ENCODE measurements at regions not wholly inside any gene's neighbourhood (a gene's known extent, or its start where the extent isn't known, plus 50 kb on each side); places are given as distances from the start of the nearest gene placed in this dataset.

GRCh38 chr18:40841063-40841462 is 1114.0 kb upstream of the PIK3C3 start:
- no peak for DNase-seq
- Histone ChIP-seq H3K4me3 (no peak overlapping the region), H3K36me3 (ENCODE audit: low read depth, missing control alignments) (no peaks in the 10 kb centered on the region), H3K27ac (no peak overlapping the region), H3K4me1 (peaks cover 7% of the 10 kb centered on the region), H3K27me3 (no peaks in the 10 kb centered on the region), H3K9me3 (no peaks in the 10 kb centered on the region)
- intact Hi-C loops (cut with DNase I; ENCODE audit: low total_unique reads) = no loop called here
- WGBS, 2 donors = 85 to 89% methylated on average over 3 of the region's 3 CpGs
- TF ChIP-seq CTCF (IDR thresholded peaks at IDR 0.05) (no peak), POLR2A (IDR thresholded peaks at IDR 0.05) (no peak)

GRCh38 chr18:40832362-40832761 is 1122.7 kb upstream of the PIK3C3 start:
- peaks cover 7% of the 10 kb centered on the region for H3K4me1 ChIP-seq
- no peaks in the 10 kb centered on the region for H3K27me3 ChIP-seq
- H3K9me3 ChIP-seq = no peaks in the 10 kb centered on the region
- intact Hi-C loops (cut with DNase I; ENCODE audit: low total_unique reads) = no loop called here
- no peaks in the 10 kb centered on the region for H3K36me3 ChIP-seq (ENCODE audit: low read depth, missing control alignments)
- no peak overlapping the region for H3K4me3 ChIP-seq
- 56 to 77% methylated on average over 3 of the region's 3 CpGs for WGBS, 2 donors
- DNase-seq = no peak
- no peak overlapping the region for H3K27ac ChIP-seq
- TF ChIP-seq POLR2A (IDR thresholded peaks at IDR 0.05) = no peak
- no peak for TF ChIP-seq CTCF (IDR thresholded peaks at IDR 0.05)

- TF ChIP-seq CTCF (IDR thresholded peaks at IDR 0.05) (no peak), POLR2A (IDR thresholded peaks at IDR 0.05) (no peak)
- Histone ChIP-seq H3K27ac (no peak overlapping the region), H3K4me1 (no peaks in the 10 kb centered on the region), H3K36me3 (ENCODE audit: low read depth, missing control alignments) (no peaks in the 10 kb centered on the region), H3K27me3 (no peaks in the 10 kb centered on the region), H3K4me3 (no peak overlapping the region), H3K9me3 (no peaks in the 10 kb centered on the region)
- 85 to 94% methylated on average over 1 of the region's 1 CpG for WGBS, 2 donors
- no peak for DNase-seq
- intact Hi-C loops (cut with DNase I; ENCODE audit: low total_unique reads) = no loop called here
These were observed 1130.7 kb upstream of the PIK3C3 start for GRCh38 chr18:40824291-40824690.

GRCh38 chr18:40821596-40822243 is 1133.3 kb upstream of the PIK3C3 start:
- Histone ChIP-seq H3K4me1 (no peaks in the 10 kb centered on the region), H3K9me3 (no peaks in the 10 kb centered on the region), H3K27ac (no peak overlapping the region), H3K36me3 (ENCODE audit: low read depth, missing control alignments) (no peaks in the 10 kb centered on the region), H3K27me3 (no peaks in the 10 kb centered on the region), H3K4me3 (no peak overlapping the region)
- no peak for DNase-seq
- 83 to 94% methylated on average over 4 to 6 of the region's 6 CpGs for WGBS, 2 donors
- intact Hi-C loops (cut with DNase I; ENCODE audit: low total_unique reads) = no loop called here
- TF ChIP-seq POLR2A (IDR thresholded peaks at IDR 0.05) = no peak
- no peak for TF ChIP-seq CTCF (IDR thresholded peaks at IDR 0.05)

- H3K27me3 ChIP-seq = no peaks in the 10 kb centered on the region
- no peak for DNase-seq
- H3K27ac ChIP-seq = no peak overlapping the region
- H3K4me1 ChIP-seq = no peaks in the 10 kb centered on the region
- TF ChIP-seq POLR2A (IDR thresholded peaks at IDR 0.05) (no peak), CTCF (IDR thresholded peaks at IDR 0.05) (no peak)
- H3K36me3 ChIP-seq (ENCODE audit: low read depth, missing control alignments) = no peaks in the 10 kb centered on the region
- intact Hi-C loops (cut with DNase I; ENCODE audit: low total_unique reads) = no loop called here
- WGBS, 2 donors = 63 to 67% methylated on average over 1 of the region's 1 CpG
- no peak overlapping the region for H3K4me3 ChIP-seq
- no peaks in the 10 kb centered on the region for H3K9me3 ChIP-seq
These were observed 1142.0 kb upstream of the PIK3C3 start for GRCh38 chr18:40812981-40813515.

All from testis (tissue), 2 donors.